HepG2 (cell line): ENCODE measurements at regions not wholly inside any gene's neighbourhood (a gene's known extent, or its start where the extent isn't known, plus 50 kb on each side); places are given as distances from the start of the nearest gene placed in this dataset.

ENCODE experiments used
- ATAC-seq: fragments of 200-7000 bp; cut with Tn5 transposase; 3 replicates; pipeline ENCODE4 v1.9.1; 2020; ENCODE audit warnings: mild to moderate bottlenecking, moderate library complexity
- BruUV-seq: library from RNA; stranded (reverse); fragments of 400-500 nt; replicated peaks from 2 replicates; lab custom pipeline; 2021; lab: Mats Ljungman, UMichigan
- CTCF ChIA-PET: fragments of 300-600 bp; formaldehyde crosslinking; extraction: SDS; loops from one replicate; lab custom pipeline; 2021; ENCODE audit warnings: low total read pairs, inconsistent platforms, low intra/inter-chr PET ratio; lab: Yijun Ruan, JAX
- POLR2A ChIA-PET: fragments of 350-600 bp; sonication (Branson Sonifier 250); formaldehyde crosslinking; loops from one replicate; lab custom pipeline; 2020; ENCODE audit warnings: antibody characterized with exemption, inconsistent platforms; lab: Yijun Ruan, JAX
- DNase-seq: peaks from one replicate; pipeline ENCODE4 v3.0.0-alpha.2; 2015; ENCODE audit warnings: low spot score
- FAIRE-seq: peaks from 3 replicates; lab custom pipeline; 2011; peaks lifted over from hg19 to GRCh38; lab: Jason Lieb, UNC
- H2AFZ ChIP-seq: one replicate; pipeline ENCODE4 v1.6.1; 2011; ENCODE audit warnings: low read length, inconsistent platforms
- H3K27ac ChIP-seq: fragments of 300-600 bp; 3 replicates; pipeline ENCODE4 v1.8.0; 2011; ENCODE audit warnings: mixed run types, mild to moderate bottlenecking, mixed read lengths, low read length, inconsistent platforms; ENCODE audit not compliant: insufficient read depth; ENCODE audit errors: extremely low read length
- H3K27me3 ChIP-seq, 2 experiments: fragments of 200-600 bp in 1 of 2; 2 replicates in 1 of 2; 3 replicates in 1 of 2; pipeline versions ENCODE4 v1.6.0 to v1.8.0; 2011; ENCODE audit warnings: low read length in 2 of 2, mild to moderate bottlenecking in 2 of 2, moderate library complexity in 2 of 2, inconsistent platforms in 1 of 2; ENCODE audit not compliant: insufficient read depth in 2 of 2, control insufficient read depth in 1 of 2
- H3K36me3 ChIP-seq, 2 experiments: fragments of 200-600 bp in 1 of 2; replicated peaks in 1 of 2; 2 replicates in 1 of 2; 3 replicates in 1 of 2; pipeline versions ENCODE4 v1.5.1 to v1.8.0; 2011; ENCODE audit warnings: low read length in 2 of 2, inconsistent platforms in 1 of 2; ENCODE audit not compliant: insufficient read depth in 2 of 2, control insufficient read depth in 1 of 2
- H3K4me1 ChIP-seq: 2 replicates; pipeline ENCODE4 v1.5.1; 2012; ENCODE audit warnings: low read length, inconsistent platforms; ENCODE audit not compliant: insufficient read depth
- H3K4me2 ChIP-seq: 2 replicates; pipeline ENCODE4 v1.6.0; 2011; ENCODE audit warnings: low read depth, low read length, inconsistent platforms
- H3K4me3 ChIP-seq, 3 experiments: fragments of 200-600 bp in 1 of 3; sonication (generic), shearing (Covaris generic) in 1 of 3; replicated peaks in 1 of 3; 2 replicates each; pipeline ENCODE4 v1.5.1; 2011 to 2016; ENCODE audit warnings: low read length in 3 of 3, inconsistent platforms in 2 of 3, low read depth in 2 of 3, mild to moderate bottlenecking in 2 of 3, control low read depth in 1 of 3, mixed read lengths in 1 of 3; ENCODE audit not compliant: insufficient read depth in 1 of 3
- H3K79me2 ChIP-seq: one replicate; pipeline ENCODE4 v1.6.1; 2011; ENCODE audit warnings: low read length, inconsistent platforms; ENCODE audit not compliant: insufficient read depth
- H3K9ac ChIP-seq: 2 replicates; pipeline ENCODE4 v1.6.0; 2011; ENCODE audit warnings: mild to moderate bottlenecking, low read depth, low read length, inconsistent platforms; ENCODE audit not compliant: insufficient read depth
- H3K9me3 ChIP-seq: 2 replicates; pipeline ENCODE4 v1.5.1; 2012; ENCODE audit warnings: mild to moderate bottlenecking, low read length
- H4K20me1 ChIP-seq: 2 replicates; pipeline ENCODE4 v1.6.0; 2011; ENCODE audit warnings: inconsistent platforms, mild to moderate bottlenecking, low read length, moderate library complexity; ENCODE audit not compliant: insufficient read depth
- CBX5 ChIP-seq: sonication (generic); formaldehyde crosslinking; IDR thresholded peaks from 2 replicates; pipeline ENCODE4 v1.4.0; 2020; ENCODE audit warnings: missing genetic modification reagents, borderline replicate concordance
- KDM1A ChIP-seq: IDR thresholded peaks from 2 replicates; pipeline ENCODE4 v1.6.1; 2016; ENCODE audit warnings: missing compliant biosample characterization
- MYPOP ChIP-seq: sonication (generic); formaldehyde crosslinking; IDR thresholded peaks from 2 replicates; pipeline ENCODE4 v1.8.1; 2023; ENCODE audit warnings: mild to moderate bottlenecking, moderate library complexity, missing genetic modification reagents
- NCOA1 ChIP-seq: sonication (generic); formaldehyde crosslinking; IDR thresholded peaks from 2 replicates; pipeline ENCODE4 v1.9.0; 2021; ENCODE audit warnings: missing genetic modification reagents
- RXRB ChIP-seq: IDR thresholded peaks from 2 replicates; pipeline ENCODE4 v1.6.1; 2016; ENCODE audit warnings: borderline replicate concordance, missing genetic modification reagents, missing compliant biosample characterization
- SAP130 ChIP-seq: IDR thresholded peaks from 2 replicates; pipeline ENCODE4 v1.6.1; 2016; ENCODE audit warnings: low read depth
- SETDB1 ChIP-seq: sonication (generic); formaldehyde crosslinking; IDR thresholded peaks from 2 replicates; pipeline ENCODE4 v1.5.1; 2020; ENCODE audit warnings: missing genetic modification reagents, mild to moderate bottlenecking, borderline replicate concordance
- SIN3B ChIP-seq: fragments of 150-350 bp; IDR thresholded peaks from 2 replicates; pipeline ENCODE4 v1.6.1; 2014; ENCODE audit warnings: low read length
- YY1 ChIP-seq: IDR thresholded peaks from 2 replicates; pipeline ENCODE4 v1.6.1; 2011; ENCODE audit warnings: low read length, low read depth, moderate library complexity, mild to moderate bottlenecking; ENCODE audit not compliant: insufficient read depth, insufficient replicate concordance
- ZBTB33 ChIP-seq: sonication (generic); formaldehyde crosslinking; IDR thresholded peaks from 2 replicates; pipeline ENCODE4 v1.4.0; 2020; ENCODE audit warnings: missing genetic modification reagents
- ZBTB8A ChIP-seq: sonication (generic); formaldehyde crosslinking; IDR thresholded peaks from 2 replicates; pipeline ENCODE4 v1.4.0; 2020; ENCODE audit warnings: mild to moderate bottlenecking, low read depth, missing genetic modification reagents, borderline replicate concordance
- ZC3H4 ChIP-seq: sonication (generic); formaldehyde crosslinking; IDR thresholded peaks from 2 replicates; pipeline ENCODE4 v1.4.0; 2020; ENCODE audit warnings: missing genetic modification reagents, borderline replicate concordance
- ZNF275 ChIP-seq: sonication (generic); formaldehyde crosslinking; IDR thresholded peaks from 2 replicates; pipeline ENCODE4 v1.8.0; 2022; ENCODE audit warnings: missing genetic modification reagents, mild to moderate bottlenecking, inconsistent platforms, borderline replicate concordance
- ZNF329 ChIP-seq: sonication (generic); formaldehyde crosslinking; IDR thresholded peaks from 2 replicates; pipeline ENCODE4 v1.9.0; 2021; ENCODE audit warnings: low read depth, mild to moderate bottlenecking, missing genetic modification reagents
- ZNF367 ChIP-seq: sonication (generic); formaldehyde crosslinking; IDR thresholded peaks from 2 replicates; pipeline ENCODE4 v1.4.0; 2020; ENCODE audit warnings: missing genetic modification reagents, borderline replicate concordance
- ZNF577 ChIP-seq: sonication (generic); formaldehyde crosslinking; IDR thresholded peaks from 2 replicates; pipeline ENCODE4 v1.4.0; 2020; ENCODE audit warnings: mild to moderate bottlenecking, low read depth, missing genetic modification reagents, borderline replicate concordance
- ZNF761 ChIP-seq: sonication (generic); formaldehyde crosslinking; conservative IDR thresholded peaks from 2 replicates; pipeline ENCODE4 v1.4.0; 2020; ENCODE audit warnings: mild to moderate bottlenecking, missing genetic modification reagents
- WGBS: methylation state at CpG from one replicate; pipeline ENCODE4 v1.1.6; 2017; ENCODE audit warnings: low lambda C conversion rate; 5-methylcytosine and 5-hydroxymethylcytosine counted together
- in situ Hi-C: cut with HindIII; loops from 2 replicates; pipeline ENCODE4 v1.10.0; 2017; ENCODE audit warnings: low pct_unique_long_range_greater_than_20kb; ENCODE audit not compliant: extremely low pct_ligation_motif_present
- intact Hi-C: fragments of 100-400 bp; cut with micrococcal nuclease; formaldehyde crosslinking; loops from one replicate; pipeline ENCODE4 v1.10.0; 2022; ENCODE audit not compliant: unreplicated experiment
- TF ChIP-seq, protein P1 (sequence below): IDR thresholded peaks from 2 replicates; pipeline ENCODE4 v1.6.1; 2018; ENCODE audit warnings: missing genetic modification reagents, mild to moderate bottlenecking, missing compliant biosample characterization
- TF ChIP-seq, protein P2 (sequence below): sonication (generic); formaldehyde crosslinking; IDR thresholded peaks from 2 replicates; pipeline ENCODE4 v1.8.0; 2022; ENCODE audit warnings: mild to moderate bottlenecking, missing genetic modification reagents, borderline replicate concordance

GRCh38 chr1:163730411-163730821 is 408.7 kb downstream of the NUF2 start:
- no peak overlapping the region for H3K27ac ChIP-seq
- in situ Hi-C loops (no loop called here), intact Hi-C loops (no loop called here)
- peaks cover 90% of the 10 kb centered on the region for H3K9me3 ChIP-seq
- no peaks in the 10 kb centered on the region for H3K27me3 ChIP-seq
- H3K36me3 ChIP-seq = no peaks in the 10 kb centered on the region
- no peak overlapping the region for H3K4me3 ChIP-seq
- H3K4me2 ChIP-seq = no peak overlapping the region
- H2AFZ ChIP-seq = no peak overlapping the region
- no peak for DNase-seq
- H3K9ac ChIP-seq = no peak overlapping the region
- 11% methylated on average over 3 of the region's 3 CpGs for WGBS
- BruUV-seq = no TSS peak
- ATAC-seq = no peak
- ChIA-PET POLR2A (no interaction called here), CTCF (no interaction called here)
- no peaks in the 10 kb centered on the region for H4K20me1 ChIP-seq
- H3K4me1 ChIP-seq = no peaks in the 10 kb centered on the region
- no peaks in the 10 kb centered on the region for H3K79me2 ChIP-seq
- no peak for FAIRE-seq
- TF ChIP-seq ZNF329 (CRISPR knock-in tag) = no peak
- TF ChIP-seq CBX5 (CRISPR knock-in tag) = no peak
- no peak for TF ChIP-seq ZNF275 (CRISPR knock-in tag)
- TF ChIP-seq RXRB (CRISPR knock-in tag) = no peak
- TF ChIP-seq, protein P1, sequence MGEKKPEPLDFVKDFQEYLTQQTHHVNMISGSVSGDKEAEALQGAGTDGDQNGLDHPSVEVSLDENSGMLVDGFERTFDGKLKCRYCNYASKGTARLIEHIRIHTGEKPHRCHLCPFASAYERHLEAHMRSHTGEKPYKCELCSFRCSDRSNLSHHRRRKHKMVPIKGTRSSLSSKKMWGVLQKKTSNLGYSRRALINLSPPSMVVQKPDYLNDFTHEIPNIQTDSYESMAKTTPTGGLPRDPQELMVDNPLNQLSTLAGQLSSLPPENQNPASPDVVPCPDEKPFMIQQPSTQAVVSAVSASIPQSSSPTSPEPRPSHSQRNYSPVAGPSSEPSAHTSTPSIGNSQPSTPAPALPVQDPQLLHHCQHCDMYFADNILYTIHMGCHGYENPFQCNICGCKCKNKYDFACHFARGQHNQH (CRISPR knock-in tag) = no peak
- TF ChIP-seq ZNF577 (CRISPR knock-in tag) = no peak
- TF ChIP-seq NCOA1 = no peak
- TF ChIP-seq KDM1A = no peak
- no peak for TF ChIP-seq SAP130
- no peak for TF ChIP-seq MYPOP
- TF ChIP-seq ZBTB8A (CRISPR knock-in tag) = no peak
- TF ChIP-seq ZNF367 (CRISPR knock-in tag) = no peak
- TF ChIP-seq SIN3B = no peak
- no peak for TF ChIP-seq YY1
- no peak for TF ChIP-seq ZC3H4 (CRISPR knock-in tag)
- TF ChIP-seq ZBTB33 (CRISPR knock-in tag) = no peak
- no peak for TF ChIP-seq ZNF761 (CRISPR knock-in tag)
- no peak for TF ChIP-seq SETDB1 (CRISPR knock-in tag)
- TF ChIP-seq, protein P2, sequence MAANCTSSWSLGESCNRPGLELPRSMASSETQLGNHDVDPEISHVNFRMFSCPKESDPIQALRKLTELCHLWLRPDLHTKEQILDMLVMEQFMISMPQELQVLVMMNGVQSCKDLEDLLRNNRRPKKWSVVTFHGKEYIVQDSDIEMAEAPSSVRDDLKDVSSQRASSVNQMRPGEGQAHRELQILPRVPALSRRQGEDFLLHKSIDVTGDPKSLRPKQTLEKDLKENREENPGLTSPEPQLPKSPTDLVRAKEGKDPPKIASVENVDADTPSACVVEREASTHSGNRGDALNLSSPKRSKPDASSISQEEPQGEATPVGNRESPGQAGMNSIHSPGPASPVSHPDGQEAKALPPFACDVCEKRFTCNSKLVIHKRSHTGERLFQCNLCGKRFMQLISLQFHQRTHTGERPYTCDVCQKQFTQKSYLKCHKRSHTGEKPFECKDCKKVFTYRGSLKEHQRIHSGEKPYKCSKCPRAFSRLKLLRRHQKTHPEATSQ = no peak
